ENCODE measurements at regions not wholly inside any gene's neighbourhood (a gene's known extent, or its start where the extent isn't known, plus 50 kb on each side); places are given as distances from the start of the nearest gene placed in this dataset.

DNA sequence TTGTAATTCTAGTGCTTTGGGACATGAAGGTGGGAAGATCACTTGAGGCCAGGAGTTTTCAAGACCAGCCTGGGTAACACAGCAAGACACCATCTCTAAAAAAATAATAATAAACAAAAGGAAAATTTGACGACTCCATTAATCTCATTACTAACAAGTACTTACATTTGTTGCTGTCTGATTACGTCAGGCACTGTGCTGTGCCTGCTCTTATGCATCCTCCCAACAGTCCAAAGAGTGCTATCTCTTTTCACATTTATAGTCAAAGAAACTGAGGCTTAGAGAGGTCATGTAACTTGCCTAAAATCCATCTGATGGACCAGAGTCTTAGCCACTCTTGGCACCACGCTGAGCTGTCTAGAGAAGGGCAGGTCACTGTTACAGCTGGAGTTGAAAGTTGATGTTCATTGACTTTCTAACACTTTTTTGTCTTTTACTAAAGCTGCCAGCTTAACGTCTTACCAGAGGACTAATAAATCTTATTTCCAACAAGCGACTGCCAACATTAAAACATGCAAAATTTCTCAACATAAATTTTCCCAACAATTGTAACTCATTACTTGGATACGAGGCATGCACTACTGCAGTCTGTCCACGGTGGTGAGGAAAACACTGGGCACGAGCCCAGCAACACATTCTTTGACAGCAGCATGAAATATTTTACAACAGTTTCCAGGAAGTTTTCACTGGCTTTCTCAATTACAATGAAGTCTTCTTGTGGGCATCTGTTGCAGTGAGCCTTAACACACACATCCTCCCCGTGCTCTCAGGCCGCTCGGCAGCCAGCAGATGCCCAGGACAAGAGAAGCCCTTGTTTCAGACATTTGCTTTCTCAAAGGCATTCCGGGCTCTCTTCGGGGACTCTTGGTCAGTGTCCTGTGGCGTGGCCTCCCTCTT lies 262.9 kb upstream of the PROX1 start:
- Histone ChIP-seq H3K4me3 (ENCODE audit: low read length) (no peak overlapping the region), H3K4me2 (ENCODE audit: low read length) (no peak overlapping the region), H3F3A (ENCODE audit: control insufficient read depth, insufficient read depth) (no peaks in the 10 kb centered on the region), H3K9me3 (ENCODE audit: control insufficient read depth, insufficient read depth, low read length) (no peaks in the 10 kb centered on the region), H3K79me2 (ENCODE audit: control insufficient read depth, low read length) (no peaks in the 10 kb centered on the region), H3K36me3 (ENCODE audit: control insufficient read depth, low read length) (no peaks in the 10 kb centered on the region), H4K20me1 (ENCODE audit: control insufficient read depth, insufficient read depth, low read depth, low read length) (no peaks in the 10 kb centered on the region), H3K4me1 (ENCODE audit: control insufficient read depth, low read length) (no peaks in the 10 kb centered on the region), H3K27me3 (ENCODE audit: control insufficient read depth, low read length) (no peaks in the 10 kb centered on the region), H3K9me2 (replicated peaks; ENCODE audit: control insufficient read depth, low read length) (no peaks in the 10 kb centered on the region), H3K27ac (ENCODE audit: low read depth, low read length) (no peak overlapping the region)
- TF ChIP-seq CTCF (IDR thresholded peaks at IDR 0.05; ENCODE audit: low read depth, low read length, poor library complexity, severe bottlenecking) = no peak
- no peak for TF ChIP-seq EZH2phosphoT487 (IDR thresholded peaks at IDR 0.05; ENCODE audit: borderline replicate concordance, low read length)

DNA sequence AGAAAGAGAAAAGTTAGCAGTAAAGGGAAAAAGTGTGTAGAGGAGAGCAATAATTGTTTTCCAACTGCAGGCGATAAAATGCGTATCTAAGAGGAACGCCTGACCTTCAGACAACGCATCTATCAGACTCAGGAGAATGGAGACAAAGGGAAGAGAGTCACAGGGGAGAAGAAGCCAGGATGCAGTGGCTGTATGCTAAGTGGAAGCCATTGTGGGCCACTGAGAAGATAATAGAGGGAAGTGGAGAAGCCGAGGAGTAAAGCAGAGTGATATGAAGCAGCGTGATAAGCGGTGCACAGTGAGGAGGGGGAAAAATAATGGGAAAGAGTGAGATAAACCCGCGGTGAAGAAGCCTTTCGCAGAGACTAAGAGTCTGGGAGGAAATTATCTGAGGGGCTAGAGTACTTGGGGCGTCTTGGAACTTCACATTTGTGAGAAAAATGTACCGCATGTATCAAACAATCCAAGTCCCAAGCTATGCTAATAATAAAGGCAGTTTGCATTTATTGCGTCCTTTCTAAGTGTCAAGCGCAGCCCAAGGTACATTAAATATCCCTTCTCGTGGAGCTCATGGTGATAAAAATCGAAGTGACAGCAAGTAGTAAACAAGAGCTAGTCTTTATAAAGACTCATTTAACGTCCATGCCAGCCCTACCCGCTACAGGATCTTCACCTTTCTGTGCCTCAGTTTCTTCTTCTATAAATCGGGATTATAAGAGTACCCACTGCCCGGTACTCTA lies 259.8 kb upstream of the PROX1 start:
- no peak overlapping the region for H3K4me2 ChIP-seq (ENCODE audit: low read length)
- TF ChIP-seq CTCF (IDR thresholded peaks at IDR 0.05; ENCODE audit: low read depth, low read length, poor library complexity, severe bottlenecking) (no peak), EZH2phosphoT487 (IDR thresholded peaks at IDR 0.05; ENCODE audit: borderline replicate concordance, low read length) (no peak)
- H3F3A ChIP-seq (ENCODE audit: control insufficient read depth, insufficient read depth) = no peaks in the 10 kb centered on the region
- H3K4me3 ChIP-seq (ENCODE audit: low read length) = no peak overlapping the region
- no peaks in the 10 kb centered on the region for H3K9me2 ChIP-seq (replicated peaks; ENCODE audit: control insufficient read depth, low read length)
- no peaks in the 10 kb centered on the region for H3K36me3 ChIP-seq (ENCODE audit: control insufficient read depth, low read length)
- no peaks in the 10 kb centered on the region for H3K79me2 ChIP-seq (ENCODE audit: control insufficient read depth, low read length)
- no peaks in the 10 kb centered on the region for H3K9me3 ChIP-seq (ENCODE audit: control insufficient read depth, insufficient read depth, low read length)
- no peaks in the 10 kb centered on the region for H4K20me1 ChIP-seq (ENCODE audit: control insufficient read depth, insufficient read depth, low read depth, low read length)
- no peaks in the 10 kb centered on the region for H3K27me3 ChIP-seq (ENCODE audit: control insufficient read depth, low read length)
- no peaks in the 10 kb centered on the region for H3K4me1 ChIP-seq (ENCODE audit: control insufficient read depth, low read length)
- no peak overlapping the region for H3K27ac ChIP-seq (ENCODE audit: low read depth, low read length)

- Histone ChIP-seq H3K9me2 (replicated peaks; ENCODE audit: control insufficient read depth, low read length) (no peaks in the 10 kb centered on the region), H3K4me1 (ENCODE audit: control insufficient read depth, low read length) (no peaks in the 10 kb centered on the region), H3K27me3 (ENCODE audit: control insufficient read depth, low read length) (no peaks in the 10 kb centered on the region), H3K9me3 (ENCODE audit: control insufficient read depth, insufficient read depth, low read length) (no peaks in the 10 kb centered on the region), H3K27ac (ENCODE audit: low read depth, low read length) (no peak overlapping the region), H3K4me2 (ENCODE audit: low read length) (no peak overlapping the region), H4K20me1 (ENCODE audit: control insufficient read depth, insufficient read depth, low read depth, low read length) (no peaks in the 10 kb centered on the region), H3K4me3 (ENCODE audit: low read length) (no peak overlapping the region), H3K79me2 (ENCODE audit: control insufficient read depth, low read length) (no peaks in the 10 kb centered on the region), H3K36me3 (ENCODE audit: control insufficient read depth, low read length) (no peaks in the 10 kb centered on the region), H3F3A (ENCODE audit: control insufficient read depth, insufficient read depth) (no peaks in the 10 kb centered on the region)
- TF ChIP-seq CTCF (IDR thresholded peaks at IDR 0.05; ENCODE audit: low read depth, low read length, poor library complexity, severe bottlenecking) = no peak
- TF ChIP-seq EZH2phosphoT487 (IDR thresholded peaks at IDR 0.05; ENCODE audit: borderline replicate concordance, low read length) = no peak
Observed at GRCh38 chr1:213728593-213729536, 258.9 kb upstream of the PROX1 start.
